Stimulated activated CD8-positive, alpha-beta memory T cell treated with anti-CD3 and anti-CD28 coated beads, Interleukin-7, amount 100 ng/mL, for 48 hours (primary cell): ENCODE measurements at regions not wholly inside any gene's neighbourhood (a gene's known extent, or its start where the extent isn't known, plus 50 kb on each side); places are given as distances from the start of the nearest gene placed in this dataset.
A peak's percentile ranks its signal among the peaks of the same experiment; 100 is the strongest.
"Not testable (repeated sequence)": the region's sequence is repeated elsewhere in the genome, so short reads cannot be mapped to it uniquely, and the experiment has no call there.

ENCODE experiments used
- DNase-seq, 2 donors: peaks; one replicate each; pipeline ENCODE4 v3.0.0-alpha.2; 2020; ENCODE audit warnings: low read depth in 1 of 2; ENCODE audit errors: extremely low read depth in 1 of 2

- DNase-seq, result no peak
Measured at GRCh38 chr6:14997507-14997906, 248.4 kb upstream of the JARID2 start.

- no peak for DNase-seq
Measured at GRCh38 chr6:14999106-14999505, 246.8 kb upstream of the JARID2 start.

- DNase-seq, result no peak
Measured at GRCh38 chr6:15001326-15001910, 244.5 kb upstream of the JARID2 start.

DNA sequence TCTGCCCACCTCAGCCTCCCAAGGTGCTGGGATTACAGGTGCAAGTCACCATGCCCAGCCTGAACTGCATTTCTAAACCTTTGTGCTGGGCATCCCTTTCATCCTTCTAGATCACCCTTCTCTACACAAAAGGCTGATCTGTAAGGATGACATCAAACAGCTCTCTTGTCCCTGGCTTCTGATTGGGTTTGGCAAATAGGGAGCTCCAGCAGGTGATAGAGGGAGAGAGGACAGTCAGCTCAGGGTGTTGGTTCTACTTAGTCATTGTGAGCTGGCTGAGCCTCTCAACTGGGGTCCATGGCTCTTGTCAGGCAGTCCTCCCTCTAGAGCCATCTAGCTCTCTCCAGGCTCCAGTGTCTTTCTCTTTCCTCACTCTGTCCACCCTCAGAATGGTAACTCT, 237.6 kb upstream of the JARID2 start:
- no peak for DNase-seq

DNA sequence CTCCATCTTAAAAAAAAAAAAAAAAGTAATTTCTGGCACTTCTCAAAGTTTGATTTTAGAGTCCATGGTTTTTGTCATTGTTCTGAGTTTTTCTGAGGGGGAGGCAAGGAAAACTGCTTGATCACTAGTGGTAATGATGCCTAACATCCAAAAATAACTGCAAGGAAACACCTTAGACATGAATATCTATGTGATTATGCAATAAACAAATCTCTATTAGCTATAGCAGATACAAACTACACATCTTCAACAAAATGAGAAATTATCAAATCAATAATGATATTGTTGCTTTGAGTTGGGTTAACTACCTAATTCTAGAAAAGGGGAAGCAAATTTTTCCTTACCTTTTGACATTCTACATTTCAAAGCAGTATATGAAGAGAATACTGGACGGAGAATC, 230.9 kb upstream of the JARID2 start:
- DNase-seq, result no peak

DNA sequence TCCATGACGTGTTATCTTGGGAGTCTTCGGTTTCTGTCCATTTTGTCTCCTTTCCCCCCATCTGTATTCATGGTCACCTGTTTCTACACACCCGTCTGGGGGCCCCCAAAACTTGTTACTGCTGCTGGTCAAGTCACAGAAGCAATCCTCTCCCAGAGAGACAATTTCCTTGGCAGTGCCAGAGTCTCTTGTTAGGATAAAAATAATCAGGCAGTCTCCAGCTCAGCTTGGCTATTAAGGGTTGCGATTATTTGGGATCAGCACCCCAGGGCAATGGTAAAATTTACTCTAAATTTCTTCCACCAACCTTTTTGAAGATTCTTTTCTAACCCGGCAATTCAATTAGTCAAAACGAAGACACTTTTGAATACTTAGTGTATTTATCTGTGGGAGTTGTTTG, 229.1 kb upstream of the JARID2 start:
- no peak for DNase-seq

GRCh38 chr6:15017261-15017660, 228.6 kb upstream of the JARID2 start:
- DNase-seq, result no peak

- DNase-seq, result no peak
Measured at GRCh38 chr6:15017803-15018202, 228.1 kb upstream of the JARID2 start.

- DNase-seq, result no peak
Measured at GRCh38 chr6:15020119-15020770, 225.6 kb upstream of the JARID2 start.

DNA sequence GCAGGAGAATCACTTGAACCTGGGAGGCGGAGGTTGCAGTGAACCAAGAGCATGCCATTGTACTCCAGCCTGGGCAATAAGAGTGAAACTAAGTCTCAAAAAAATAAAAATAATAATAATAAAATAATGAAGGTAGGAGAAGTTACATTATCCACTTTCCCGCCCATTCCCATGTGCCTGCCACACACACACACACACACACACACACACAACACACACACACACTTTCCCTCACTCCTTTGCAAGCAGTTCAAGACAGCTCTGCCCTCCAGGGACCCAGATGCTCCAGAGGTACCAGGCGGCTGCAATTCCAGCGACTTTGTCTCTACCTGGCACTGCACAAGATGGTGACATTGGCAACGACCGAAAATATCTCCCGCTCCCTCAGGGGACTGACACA, 224.8 kb upstream of the JARID2 start:
- no peak for DNase-seq

DNA sequence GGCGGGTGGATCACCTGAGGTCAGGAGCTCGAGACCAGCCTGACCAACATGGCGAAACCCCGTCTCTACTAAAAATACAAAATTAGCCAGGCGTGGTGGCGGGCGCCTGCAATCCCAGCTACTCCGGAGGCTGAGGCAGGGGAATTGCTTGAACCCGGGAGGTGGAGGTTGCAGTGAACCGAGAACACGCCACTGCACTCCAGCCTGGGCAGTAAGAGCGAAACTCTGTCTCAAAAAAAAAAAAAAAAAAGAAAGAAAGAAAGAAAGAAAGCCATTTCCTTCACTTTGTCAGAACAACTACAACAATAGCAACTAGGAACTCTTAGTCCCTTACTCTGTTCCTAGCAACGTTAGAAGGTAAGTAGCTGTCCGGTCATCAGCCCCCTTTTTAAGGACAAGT, 222.9 kb upstream of the JARID2 start:
- DNase-seq, result not testable (repeated sequence)

DNA sequence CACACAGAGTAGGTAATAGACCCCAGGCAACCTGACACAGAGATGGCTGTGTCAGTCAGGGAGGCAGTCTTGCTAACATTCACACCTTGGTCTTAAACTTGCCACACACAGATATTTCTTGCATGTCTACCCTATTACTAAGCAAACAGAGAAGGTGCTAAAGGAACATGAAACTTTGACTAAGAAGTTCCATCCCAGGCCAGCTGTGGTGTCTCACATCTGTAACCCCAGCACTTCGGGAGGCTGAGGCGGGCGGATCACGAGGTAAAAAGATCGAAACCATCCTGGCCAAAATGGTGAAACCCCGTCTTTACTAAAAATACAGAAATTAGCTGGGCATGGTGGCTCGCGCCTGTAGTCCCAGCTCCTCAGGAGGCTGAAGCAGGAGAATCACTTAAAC, 222.4 kb upstream of the JARID2 start:
- DNase-seq, result peak; percentile 54 to 85

GRCh38 chr6:15025446-15025845, 220.4 kb upstream of the JARID2 start:
- DNase-seq, result no peak

GRCh38 chr6:15026832-15027231, 219.0 kb upstream of the JARID2 start:
- DNase-seq, result no peak

DNA sequence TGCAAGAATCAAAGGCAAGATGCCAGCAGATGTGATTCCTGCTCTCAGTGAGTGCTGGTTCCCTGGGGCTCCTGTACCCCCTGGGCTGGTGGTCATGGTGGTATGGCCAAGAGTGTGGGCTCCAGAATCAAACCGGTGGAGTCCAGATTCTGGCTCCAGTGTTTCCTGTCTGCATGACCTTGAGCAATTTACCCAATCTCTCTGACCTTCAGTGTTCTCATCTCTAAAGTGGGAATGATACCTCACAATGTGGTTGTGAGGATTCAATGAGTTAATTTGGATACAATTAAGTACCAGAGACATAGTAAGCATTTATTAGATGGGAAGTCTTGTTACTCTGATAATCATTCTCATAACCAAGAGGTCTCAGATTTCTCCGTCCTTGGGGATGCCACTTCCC, 218.4 kb upstream of the JARID2 start:
- no peak for DNase-seq

GRCh38 chr6:15032015-15032414, 213.9 kb upstream of the JARID2 start:
- DNase-seq, result no peak

DNA sequence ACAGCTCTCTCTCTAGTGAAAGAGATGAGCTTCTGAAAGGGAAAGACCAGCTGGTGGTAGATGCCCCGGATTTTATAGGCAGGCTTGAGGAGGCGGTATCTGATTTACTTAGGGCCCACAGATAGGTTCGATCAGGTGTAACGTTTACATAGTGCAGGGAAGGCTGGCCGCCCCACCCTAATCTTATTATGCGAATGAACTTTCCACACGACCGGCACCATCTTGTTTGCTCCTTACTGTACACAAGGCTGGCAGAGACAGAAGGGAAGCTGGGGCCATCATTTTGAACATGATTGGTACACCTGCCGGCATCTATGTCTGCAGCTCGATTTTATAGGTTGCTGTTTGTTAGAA, 212.0 kb upstream of the JARID2 start:
- no peak for DNase-seq

GRCh38 chr6:15036690-15037245, 209.1 kb upstream of the JARID2 start:
- no peak for DNase-seq

GRCh38 chr6:15037253-15037652, 208.6 kb upstream of the JARID2 start:
- DNase-seq, result no peak

DNA sequence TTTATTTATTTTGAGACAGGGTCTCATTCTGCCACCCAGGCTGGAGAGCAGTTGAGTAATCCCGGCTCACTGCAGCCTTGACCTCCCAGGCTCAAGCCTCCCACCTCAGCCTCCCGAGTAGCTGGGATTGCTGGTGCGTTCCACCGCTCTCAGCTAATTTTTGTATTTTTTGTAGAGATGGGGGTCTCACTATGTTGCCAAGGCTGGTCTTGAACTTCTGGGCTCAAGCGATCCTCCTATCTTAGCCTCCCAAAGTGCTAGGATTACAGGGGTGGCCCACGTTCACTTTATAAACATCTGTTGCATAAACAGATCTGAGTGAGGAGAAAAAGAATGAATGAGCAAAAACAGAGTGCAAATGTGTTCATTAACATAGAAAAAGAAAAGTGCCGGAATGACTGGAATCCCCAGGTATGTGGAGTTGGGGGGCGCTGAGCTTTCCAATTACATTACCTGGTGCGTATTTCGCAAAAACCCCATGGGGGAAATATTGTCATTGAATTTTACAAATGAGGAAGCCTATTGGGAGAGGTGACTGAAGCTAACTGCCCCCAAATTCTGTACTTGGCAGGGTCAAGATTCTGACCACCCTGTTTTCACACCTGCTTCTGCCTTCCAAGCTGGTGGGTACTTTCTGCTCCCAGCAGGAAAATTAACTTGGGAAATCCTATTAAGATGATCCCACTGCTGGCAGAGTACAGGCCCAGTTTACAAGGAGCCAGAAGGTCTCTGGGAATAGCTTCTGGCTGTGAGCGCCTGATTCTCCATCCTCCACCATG, 207.7 kb upstream of the JARID2 start:
- no peak for DNase-seq

GRCh38 chr6:15039136-15039535, 206.7 kb upstream of the JARID2 start:
- no peak for DNase-seq

GRCh38 chr6:15042938-15043337, 202.9 kb upstream of the JARID2 start:
- no peak for DNase-seq
